Neural cell (in vitro differentiated cells): ENCODE measurements at regions not wholly inside any gene's neighbourhood (a gene's known extent, or its start where the extent isn't known, plus 50 kb on each side); places are given as distances from the start of the nearest gene placed in this dataset.

Experiments used
- H2AFZ ChIP-seq: fragments of 200-600, 300-800 bp; sonication (generic), shearing (Covaris generic); 2 replicates; pipeline ENCODE4 v1.6.0; 2014; ENCODE audit warnings: low read depth, mild to moderate bottlenecking, antibody characterized with exemption, low read length, moderate library complexity
- H3F3A ChIP-seq: fragments of 200-600 bp; shearing (Covaris generic); 2 replicates; pipeline ENCODE4 v1.6.1; 2016; ENCODE audit warnings: mild to moderate bottlenecking, moderate library complexity, mixed read lengths, antibody characterized with exemption, low read length; ENCODE audit not compliant: insufficient read depth, poor library complexity, severe bottlenecking
- H3K27ac ChIP-seq: fragments of 200-600, 300-800 bp; sonication (generic), shearing (Covaris generic); 2 replicates; pipeline ENCODE4 v1.5.1; 2014; ENCODE audit warnings: mild to moderate bottlenecking, low read length, moderate library complexity
- H3K27me3 ChIP-seq: fragments of 300-800, 200-600 bp; sonication (generic), shearing (Covaris generic); 2 replicates; pipeline ENCODE4 v1.6.0; 2014; ENCODE audit warnings: mild to moderate bottlenecking, low read depth, low read length, moderate library complexity; ENCODE audit not compliant: insufficient read depth
- H3K36me3 ChIP-seq: fragments of 300-800, 200-600 bp; sonication (generic), shearing (Covaris generic); 2 replicates; pipeline ENCODE4 v1.5.1; 2014; ENCODE audit warnings: mild to moderate bottlenecking, antibody characterized with exemption, low read length, moderate library complexity; ENCODE audit not compliant: insufficient read depth
- H3K4me2 ChIP-seq: fragments of 300-800, 200-600 bp; sonication (generic), shearing (Covaris generic); 2 replicates; pipeline ENCODE4 v1.6.0; 2014; ENCODE audit warnings: mild to moderate bottlenecking, low read length
- H3K4me3 ChIP-seq: fragments of 300-800, 200-600 bp; sonication (generic), shearing (Covaris generic); 2 replicates; pipeline ENCODE4 v1.5.1; 2014; ENCODE audit warnings: mild to moderate bottlenecking, low read length, moderate library complexity
- H3K79me2 ChIP-seq: fragments of 200-600 bp; shearing (Covaris generic); replicated peaks from 2 replicates; pipeline ENCODE4 v1.6.0; 2014; ENCODE audit warnings: mild to moderate bottlenecking, low read length, moderate library complexity; ENCODE audit not compliant: insufficient read depth
- H3K9ac ChIP-seq: fragments of 300-800, 200-600 bp; sonication (generic), shearing (Covaris generic); 2 replicates; pipeline ENCODE4 v1.6.1; 2016; ENCODE audit warnings: mild to moderate bottlenecking, low read length, mixed read lengths
- H3K9me2 ChIP-seq: fragments of 200-600 bp; shearing (Covaris generic); 2 replicates; pipeline ENCODE4 v1.6.1; 2016; ENCODE audit warnings: mild to moderate bottlenecking, low read length, mixed read lengths; ENCODE audit not compliant: insufficient read depth
- H3K9me3 ChIP-seq: fragments of 200-600, 300-800 bp; sonication (generic), shearing (Covaris generic); 2 replicates; pipeline ENCODE4 v1.6.1; 2016; ENCODE audit warnings: mild to moderate bottlenecking, mixed run types, low read length, moderate library complexity, mixed read lengths
- H4K20me1 ChIP-seq: fragments of 200-600 bp; shearing (Covaris generic); 2 replicates; pipeline ENCODE4 v1.6.1; 2016; ENCODE audit warnings: mild to moderate bottlenecking, mixed run types; ENCODE audit not compliant: insufficient read depth
- CTCF ChIP-seq: fragments of 450-650 bp; IDR thresholded peaks from 2 replicates; pipeline ENCODE4 v1.5.1; 2014; ENCODE audit warnings: antibody characterized with exemption, mild to moderate bottlenecking, moderate library complexity; ENCODE audit not compliant: poor library complexity, severe bottlenecking
- EP300 ChIP-seq: fragments of 450-650 bp; conservative IDR thresholded peaks from 2 replicates; pipeline ENCODE4 v1.6.1; 2014; ENCODE audit warnings: antibody characterized with exemption, mild to moderate bottlenecking, moderate library complexity; ENCODE audit not compliant: poor library complexity, severe bottlenecking
- EZH2 ChIP-seq: fragments of 200-600, 300-800 bp; shearing (Covaris generic), sonication (generic); IDR thresholded peaks from 2 replicates; pipeline ENCODE4 v1.6.1; 2014; ENCODE audit warnings: antibody characterized with exemption, low read length, borderline replicate concordance, mild to moderate bottlenecking; ENCODE audit not compliant: insufficient read depth, poor library complexity, severe bottlenecking
- MXI1 ChIP-seq: fragments of 450-650 bp; conservative IDR thresholded peaks from 2 replicates; pipeline ENCODE4 v1.6.1; 2014; ENCODE audit warnings: antibody characterized with exemption, mild to moderate bottlenecking; ENCODE audit not compliant: poor library complexity, severe bottlenecking
- POLR2AphosphoS5 ChIP-seq: IDR thresholded peaks from 2 replicates; pipeline ENCODE4 v1.6.1; 2012
- RAD21 ChIP-seq: fragments of 450-650 bp; conservative IDR thresholded peaks from 2 replicates; pipeline ENCODE4 v1.6.1; 2014; ENCODE audit warnings: antibody characterized with exemption, mild to moderate bottlenecking, moderate library complexity
- REST ChIP-seq: IDR thresholded peaks from 2 replicates; pipeline ENCODE4 v1.6.1; 2012; ENCODE audit warnings: borderline replicate concordance
- SMC3 ChIP-seq: fragments of 450-650 bp; conservative IDR thresholded peaks from 2 replicates; pipeline ENCODE4 v1.6.1; 2014; ENCODE audit warnings: antibody characterized with exemption, mild to moderate bottlenecking, moderate library complexity; ENCODE audit not compliant: poor library complexity
- TAF1 ChIP-seq: IDR thresholded peaks from 2 replicates; pipeline ENCODE4 v1.6.1; 2012; ENCODE audit warnings: low read depth

GRCh38 chr4:89357787-89358186, 50.2 kb upstream of the GPRIN3 start:
- H2AFZ ChIP-seq, result no peak overlapping the region
- H3K9me3 ChIP-seq, result no peaks in the 10 kb centered on the region
- no peak overlapping the region for H3K4me2 ChIP-seq
- no peaks in the 10 kb centered on the region for H3K36me3 ChIP-seq
- H3F3A ChIP-seq, result no peaks in the 10 kb centered on the region
- TF ChIP-seq RAD21 (no peak), EZH2 (no peak), POLR2AphosphoS5 (no peak), TAF1 (no peak), CTCF (no peak), EP300 (no peak), SMC3 (no peak), MXI1 (no peak), REST (no peak)
- no peaks in the 10 kb centered on the region for H3K79me2 ChIP-seq
- no peak overlapping the region for H3K4me3 ChIP-seq
- no peak overlapping the region for H3K27ac ChIP-seq
- H3K27me3 ChIP-seq, result no peaks in the 10 kb centered on the region
- no peaks in the 10 kb centered on the region for H3K9me2 ChIP-seq
- no peak overlapping the region for H3K9ac ChIP-seq
- H4K20me1 ChIP-seq, result no peaks in the 10 kb centered on the region
